ENCODE measurements at regions not wholly inside any gene's neighbourhood (a gene's known extent, or its start where the extent isn't known, plus 50 kb on each side); places are given as distances from the start of the nearest gene placed in this dataset.
"Not testable (repeated sequence)": the region's sequence is repeated elsewhere in the genome, so short reads cannot be mapped to it uniquely, and the experiment has no call there.

GRCh38 chr16:22436823-22437652, 62.6 kb upstream of the CDR2 start:
- DNase-seq, result peak in 47 of 56 donors; percentile 6 to 72 (median 49)

GRCh38 chr16:22436326-22436822, 62.0 kb upstream of the CDR2 start:
- DNase-seq, result not testable (repeated sequence)

GRCh38 chr16:22431314-22431713, 56.9 kb upstream of the CDR2 start:
- not testable (repeated sequence) for DNase-seq

GRCh38 chr16:22428654-22429053, 54.2 kb upstream of the CDR2 start:
- DNase-seq, result no peak

- DNase-seq, result no peak
These were observed 53.1 kb upstream of the CDR2 start for GRCh38 chr16:22427556-22427955.

- DNase-seq, result no peak
These were observed 51.4 kb upstream of the CDR2 start for GRCh38 chr16:22425847-22426246.

- no peak for DNase-seq
These were observed 50.8 kb upstream of the CDR2 start for GRCh38 chr16:22425036-22425801.

- peak in 38 of 56 donors; percentile 2 to 69 (median 26) for DNase-seq
These were observed 49.9 kb upstream of the CDR2 start for GRCh38 chr16:22424161-22424937.
